Keratinocyte (primary cell): ENCODE measurements at regions not wholly inside any gene's neighbourhood (a gene's known extent, or its start where the extent isn't known, plus 50 kb on each side); places are given as distances from the start of the nearest gene placed in this dataset.

ENCODE experiments used
- DNase-seq: peaks from one replicate; pipeline ENCODE4 v3.0.0-alpha.2; 2011; ENCODE audit warnings: low read depth, missing footprints, low spot score
- FAIRE-seq: peaks from 2 replicates; lab custom pipeline; 2011; peaks lifted over from hg19 to GRCh38; lab: Jason Lieb, UNC
- H2AFZ ChIP-seq: 2 replicates; pipeline ENCODE4 v1.6.0; 2012; ENCODE audit warnings: low read length, control low read depth, inconsistent platforms; ENCODE audit not compliant: control insufficient read depth
- H3K27ac ChIP-seq: 2 replicates; pipeline ENCODE4 v1.5.1; 2011; ENCODE audit warnings: low read length; ENCODE audit not compliant: control insufficient read depth, insufficient read depth
- H3K27me3 ChIP-seq: 3 replicates; pipeline ENCODE4 v1.6.0; 2011; ENCODE audit warnings: low read length; ENCODE audit not compliant: control insufficient read depth, insufficient read depth; ENCODE audit errors: extremely low read depth
- H3K36me3 ChIP-seq, 2 experiments: 2 replicates in 1 of 2; 3 replicates in 1 of 2; pipeline ENCODE4 v1.5.1; 2011; ENCODE audit warnings: low read length in 2 of 2, mild to moderate bottlenecking in 1 of 2; ENCODE audit not compliant: control insufficient read depth in 2 of 2, insufficient read depth in 2 of 2; ENCODE audit errors: extremely low read depth in 1 of 2
- H3K4me1 ChIP-seq: 3 replicates; pipeline ENCODE4 v1.5.1; 2011; ENCODE audit warnings: low read length; ENCODE audit not compliant: control insufficient read depth, insufficient read depth; ENCODE audit errors: extremely low read depth
- H3K4me2 ChIP-seq: 3 replicates; pipeline ENCODE4 v1.6.0; 2011; ENCODE audit warnings: low read depth, low read length; ENCODE audit not compliant: control insufficient read depth, insufficient read depth; ENCODE audit errors: extremely low read depth
- H3K4me3 ChIP-seq, 3 experiments: fragments of 200-600 bp in 1 of 3; sonication (generic) in 1 of 3; 2 replicates in 2 of 3; 3 replicates in 1 of 3; pipeline ENCODE4 v1.5.1; 2011 to 2016; ENCODE audit warnings: low read length in 3 of 3, mild to moderate bottlenecking in 3 of 3, control low read depth in 2 of 3, inconsistent platforms in 1 of 3, low read depth in 1 of 3, mixed read lengths in 1 of 3, mixed run types in 1 of 3, moderate library complexity in 1 of 3; ENCODE audit not compliant: control insufficient read depth in 2 of 3, insufficient read depth in 2 of 3; ENCODE audit errors: extremely low read depth in 1 of 3
- H3K79me2 ChIP-seq: 2 replicates; pipeline ENCODE4 v1.6.0; 2012; ENCODE audit warnings: low read length; ENCODE audit not compliant: control insufficient read depth, insufficient read depth
- H3K9ac ChIP-seq: 3 replicates; pipeline ENCODE4 v1.6.0; 2011; ENCODE audit warnings: low read length; ENCODE audit not compliant: control insufficient read depth, insufficient read depth; ENCODE audit errors: extremely low read depth
- H3K9me1 ChIP-seq: 3 replicates; pipeline ENCODE4 v1.6.0; 2011; ENCODE audit warnings: low read length; ENCODE audit not compliant: control insufficient read depth, insufficient read depth; ENCODE audit errors: extremely low read depth
- H3K9me3 ChIP-seq: 2 replicates; pipeline ENCODE4 v1.5.1; 2012; ENCODE audit warnings: low read depth, low read length; ENCODE audit not compliant: control insufficient read depth
- H4K20me1 ChIP-seq: 3 replicates; pipeline ENCODE4 v1.6.0; 2011; ENCODE audit warnings: low read length; ENCODE audit not compliant: control insufficient read depth, insufficient read depth; ENCODE audit errors: extremely low read depth
- EZH2 ChIP-seq: IDR thresholded peaks from one replicate; pipeline ENCODE4 v1.6.1; 2012; ENCODE audit warnings: inconsistent platforms, mild to moderate bottlenecking, low read length, moderate library complexity
- dilution Hi-C: fragments of 300-500 bp; cut with MboI; formaldehyde crosslinking; loops from one replicate; pipeline ENCODE4 v1.7.0; 2020; ENCODE audit warnings: low sequenced_read_pairs; ENCODE audit not compliant: extremely low pct_ligation_motif_present
- TF ChIP-seq, protein P1 (sequence below), 3 experiments: IDR thresholded peaks in 1 of 3; conservative IDR thresholded peaks in 1 of 3; optimal IDR thresholded peaks in 1 of 3; 2 replicates in 2 of 3; 3 replicates in 1 of 3; pipeline versions ENCODE3 to v1.5.1; 2011; ENCODE audit warnings: low read length in 3 of 3, mild to moderate bottlenecking in 3 of 3, moderate library complexity in 2 of 3, control low read depth in 1 of 3, inconsistent platforms in 1 of 3; ENCODE audit not compliant: insufficient read depth in 2 of 3; ENCODE audit errors: extremely low read depth in 1 of 3

GRCh38 chr5:97608501-97608900 lies 425.5 kb upstream of the RIOK2 start:
- Histone ChIP-seq H3K9me3 (no peaks in the 10 kb centered on the region), H4K20me1 (no peaks in the 10 kb centered on the region), H3K27ac (no peak overlapping the region), H2AFZ (no peak overlapping the region), H3K9ac (no peak overlapping the region), H3K27me3 (no peaks in the 10 kb centered on the region), H3K36me3 (no peaks in the 10 kb centered on the region), H3K9me1 (no peaks in the 10 kb centered on the region), H3K4me3 (no peak overlapping the region), H3K79me2 (no peaks in the 10 kb centered on the region), H3K4me2 (no peak overlapping the region), H3K4me1 (no peaks in the 10 kb centered on the region)
- dilution Hi-C loops = no loop called here
- no peak for DNase-seq
- TF ChIP-seq, protein P1, sequence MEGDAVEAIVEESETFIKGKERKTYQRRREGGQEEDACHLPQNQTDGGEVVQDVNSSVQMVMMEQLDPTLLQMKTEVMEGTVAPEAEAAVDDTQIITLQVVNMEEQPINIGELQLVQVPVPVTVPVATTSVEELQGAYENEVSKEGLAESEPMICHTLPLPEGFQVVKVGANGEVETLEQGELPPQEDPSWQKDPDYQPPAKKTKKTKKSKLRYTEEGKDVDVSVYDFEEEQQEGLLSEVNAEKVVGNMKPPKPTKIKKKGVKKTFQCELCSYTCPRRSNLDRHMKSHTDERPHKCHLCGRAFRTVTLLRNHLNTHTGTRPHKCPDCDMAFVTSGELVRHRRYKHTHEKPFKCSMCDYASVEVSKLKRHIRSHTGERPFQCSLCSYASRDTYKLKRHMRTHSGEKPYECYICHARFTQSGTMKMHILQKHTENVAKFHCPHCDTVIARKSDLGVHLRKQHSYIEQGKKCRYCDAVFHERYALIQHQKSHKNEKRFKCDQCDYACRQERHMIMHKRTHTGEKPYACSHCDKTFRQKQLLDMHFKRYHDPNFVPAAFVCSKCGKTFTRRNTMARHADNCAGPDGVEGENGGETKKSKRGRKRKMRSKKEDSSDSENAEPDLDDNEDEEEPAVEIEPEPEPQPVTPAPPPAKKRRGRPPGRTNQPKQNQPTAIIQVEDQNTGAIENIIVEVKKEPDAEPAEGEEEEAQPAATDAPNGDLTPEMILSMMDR (optimal IDR thresholded peaks at IDR 0.05 in 1 of 3, IDR thresholded peaks at IDR 0.05 in 1 of 3, conservative IDR thresholded peaks at IDR 0.05 in 1 of 3; ENCODE audit: extremely low read depth in 1 of 3, insufficient read depth in 2 of 3, low read length in 3 of 3) = no peak
- no peak for FAIRE-seq

DNA sequence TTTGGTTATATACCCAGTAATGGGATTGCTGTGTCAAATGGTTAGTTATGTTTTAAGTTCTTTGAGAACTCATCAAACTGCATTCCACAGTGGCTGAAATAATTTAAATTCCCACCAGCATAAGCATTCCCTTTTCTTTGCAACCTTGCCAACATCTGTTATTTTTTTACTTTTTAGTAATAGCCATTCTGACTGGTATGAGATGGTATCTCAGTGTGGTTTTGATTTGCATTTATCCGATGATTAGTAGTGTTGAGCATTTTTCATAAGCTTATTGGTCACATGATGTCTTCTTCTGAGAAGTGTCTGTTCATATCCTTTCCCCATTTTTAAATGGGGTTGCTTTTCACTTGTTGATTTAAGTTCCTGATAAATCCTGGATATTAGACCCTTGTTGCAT lies 435.7 kb upstream of the RIOK2 start:
- Histone ChIP-seq H3K79me2 (no peaks in the 10 kb centered on the region), H3K27me3 (no peaks in the 10 kb centered on the region), H2AFZ (no peak overlapping the region), H3K36me3 (no peaks in the 10 kb centered on the region), H3K4me2 (no peak overlapping the region), H4K20me1 (no peaks in the 10 kb centered on the region), H3K27ac (no peak overlapping the region), H3K4me3 (no peak overlapping the region), H3K9ac (no peak overlapping the region), H3K4me1 (peaks cover 2% of the 10 kb centered on the region), H3K9me1 (no peaks in the 10 kb centered on the region), H3K9me3 (no peaks in the 10 kb centered on the region)
- DNase-seq = no peak
- TF ChIP-seq, protein P1 (optimal IDR thresholded peaks at IDR 0.05 in 1 of 3, IDR thresholded peaks at IDR 0.05 in 1 of 3, conservative IDR thresholded peaks at IDR 0.05 in 1 of 3; ENCODE audit: extremely low read depth in 1 of 3, insufficient read depth in 2 of 3, low read length in 3 of 3) = no peak
- no peak for TF ChIP-seq EZH2
- dilution Hi-C loops = no loop called here
- no peak for FAIRE-seq
